Naive thymus-derived CD4-positive, alpha-beta T cell (primary cell): ENCODE measurements at regions not wholly inside any gene's neighbourhood (a gene's known extent, or its start where the extent isn't known, plus 50 kb on each side); places are given as distances from the start of the nearest gene placed in this dataset.
A peak's percentile ranks its signal among the peaks of the same experiment; 100 is the strongest.

Experiments
- ATAC-seq: fragments of 150-1000 bp; cut with Tn5 transposase; 2 replicates; pipeline ENCODE4 v1.10.0; 2021; ENCODE audit warnings: mild to moderate bottlenecking, moderate library complexity
- CTCF ChIA-PET: fragments of 350-600 bp; sonication (Branson Sonifier 250); formaldehyde crosslinking; loops from one replicate; lab custom pipeline; 2021; ENCODE audit warnings: antibody characterized with exemption; lab: Charles Lee
- POLR2A ChIA-PET: fragments of 350-600 bp; sonication (Branson Sonifier 250); formaldehyde crosslinking; loops from one replicate; lab custom pipeline; 2021; ENCODE audit warnings: antibody characterized with exemption, inconsistent platforms; lab: Charles Lee
- DNase-seq, 9 donors: peaks; one replicate each; pipeline versions ENCODE4 v3.0.0 to v3.0.0-alpha.2; 2020 to 2022; ENCODE audit warnings: mixed read lengths in 1 of 9
- H3K27ac ChIP-seq: one replicate; pipeline ENCODE4 v1.7.0; 2013; ENCODE audit warnings: mild to moderate bottlenecking, low read depth, low read length, moderate library complexity
- H3K27me3 ChIP-seq, 2 donors: one replicate each; pipeline ENCODE4 v1.7.0; 2013; ENCODE audit warnings: low read length in 2 of 2, mild to moderate bottlenecking in 2 of 2, moderate library complexity in 2 of 2; ENCODE audit not compliant: control insufficient read depth in 2 of 2, insufficient read depth in 2 of 2
- H3K36me3 ChIP-seq, 3 experiments: 1 replicate in 2 of 3; 2 replicates in 1 of 3; pipeline ENCODE4 v1.7.0; 2013; ENCODE audit warnings: low read length in 3 of 3, mild to moderate bottlenecking in 3 of 3, moderate library complexity in 1 of 3; ENCODE audit not compliant: insufficient read depth in 3 of 3, control insufficient read depth in 2 of 3
- H3K4me1 ChIP-seq, 2 donors: one replicate each; pipeline ENCODE4 v1.7.0; 2013; ENCODE audit warnings: low read length in 2 of 2, mild to moderate bottlenecking in 2 of 2, moderate library complexity in 1 of 2; ENCODE audit not compliant: control insufficient read depth in 2 of 2, insufficient read depth in 2 of 2
- H3K4me3 ChIP-seq: 2 replicates; pipeline ENCODE4 v1.7.0; 2013; ENCODE audit warnings: mild to moderate bottlenecking, low read length
- H3K9me3 ChIP-seq, 3 experiments: 1 replicate in 2 of 3; 2 replicates in 1 of 3; pipeline ENCODE4 v1.7.0; 2013; ENCODE audit warnings: low read length in 3 of 3; ENCODE audit not compliant: control insufficient read depth in 2 of 3
- H3K27ac Mint-ChIP-seq, 9 donors: one replicate each; pipeline ENCODE4 v1.8.0; 2020 to 2022; ENCODE audit warnings: mixed read lengths in 9 of 9, mild to moderate bottlenecking in 8 of 9, moderate library complexity in 5 of 9, inconsistent platforms in 2 of 9
- H3K27me3 Mint-ChIP-seq, 5 donors: one replicate each; pipeline ENCODE4 v1.8.0; 2021 to 2022; ENCODE audit warnings: mixed read lengths in 5 of 5, mild to moderate bottlenecking in 1 of 5
- H3K36me3 Mint-ChIP-seq, 5 donors: one replicate each; pipeline ENCODE4 v1.8.0; 2020 to 2022; ENCODE audit warnings: mixed read lengths in 5 of 5, mild to moderate bottlenecking in 3 of 5, inconsistent platforms in 1 of 5
- H3K4me1 Mint-ChIP-seq, 7 donors: one replicate each; pipeline ENCODE4 v1.8.0; 2020 to 2022; ENCODE audit warnings: mixed read lengths in 7 of 7, mild to moderate bottlenecking in 3 of 7, inconsistent platforms in 1 of 7
- H3K4me3 Mint-ChIP-seq, 10 donors: one replicate each; pipeline ENCODE4 v1.8.0; 2020 to 2022; ENCODE audit warnings: mild to moderate bottlenecking in 10 of 10, mixed read lengths in 10 of 10, moderate library complexity in 6 of 10, inconsistent platforms in 2 of 10
- H3K9me3 Mint-ChIP-seq, 11 donors: one replicate each; pipeline ENCODE4 v1.8.0; 2020 to 2022; ENCODE audit warnings: mixed read lengths in 11 of 11, mild to moderate bottlenecking in 4 of 11, inconsistent platforms in 1 of 11, moderate library complexity in 1 of 11
- intact Hi-C, 2 donors: fragments of 100-400 bp; cut with micrococcal nuclease; formaldehyde crosslinking; loops; one replicate each; pipeline ENCODE4 v1.15.1; 2023

DNA sequence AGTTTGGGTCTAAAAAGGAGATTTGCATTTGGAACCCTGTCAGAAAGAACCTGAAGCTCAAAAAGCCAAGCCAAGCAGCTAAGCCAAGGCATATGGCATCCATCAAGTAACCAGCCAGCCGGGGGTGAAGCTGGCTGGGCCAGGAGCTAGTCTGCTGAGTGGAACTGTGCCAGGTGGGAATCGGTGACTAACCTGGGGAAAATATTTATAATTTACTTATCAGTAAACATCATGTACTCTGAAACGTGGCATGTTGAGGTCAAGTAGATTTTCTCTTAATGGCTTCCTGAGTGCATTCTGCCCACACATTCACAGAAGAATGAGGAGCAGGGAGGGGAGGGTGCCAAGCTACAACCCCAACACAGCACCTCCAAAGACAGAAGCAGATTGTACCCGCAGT lies 70.5 kb upstream of the SESN3 start:
- Histone ChIP-seq H3K4me3 (no peak overlapping the region), H3K27ac (no peak overlapping the region), H3K9me3 (no peaks in the 10 kb centered on the region), H3K27me3 (no peaks in the 10 kb centered on the region), H3K4me1 (peaks cover 0 to 27% of the 10 kb centered on the region in 2 donors), H3K36me3 (no peaks in the 10 kb centered on the region)
- Mint-ChIP-seq H3K27ac (peak overlapping the region in 1 of 9 donors; percentile 60), H3K36me3 (peaks cover 0 to 2% (median 0%) of the 10 kb centered on the region in 5 donors), H3K27me3 (no peaks in the 10 kb centered on the region), H3K9me3 (no peaks in the 10 kb centered on the region), H3K4me1 (peaks cover 23 to 41% (median 31%) of the 10 kb centered on the region in 7 donors), H3K4me3 (no peak overlapping the region)
- DNase-seq (no peak), ATAC-seq (no peak)
- POLR2A ChIA-PET = interaction anchor here (1.9 kb wide), 1 partner anchor 72 kb away, joined by 4 read pairs; no protein-coding TSS in a partner anchor
- CTCF ChIA-PET = no interaction called here
- intact Hi-C loops = no loop called here

DNA sequence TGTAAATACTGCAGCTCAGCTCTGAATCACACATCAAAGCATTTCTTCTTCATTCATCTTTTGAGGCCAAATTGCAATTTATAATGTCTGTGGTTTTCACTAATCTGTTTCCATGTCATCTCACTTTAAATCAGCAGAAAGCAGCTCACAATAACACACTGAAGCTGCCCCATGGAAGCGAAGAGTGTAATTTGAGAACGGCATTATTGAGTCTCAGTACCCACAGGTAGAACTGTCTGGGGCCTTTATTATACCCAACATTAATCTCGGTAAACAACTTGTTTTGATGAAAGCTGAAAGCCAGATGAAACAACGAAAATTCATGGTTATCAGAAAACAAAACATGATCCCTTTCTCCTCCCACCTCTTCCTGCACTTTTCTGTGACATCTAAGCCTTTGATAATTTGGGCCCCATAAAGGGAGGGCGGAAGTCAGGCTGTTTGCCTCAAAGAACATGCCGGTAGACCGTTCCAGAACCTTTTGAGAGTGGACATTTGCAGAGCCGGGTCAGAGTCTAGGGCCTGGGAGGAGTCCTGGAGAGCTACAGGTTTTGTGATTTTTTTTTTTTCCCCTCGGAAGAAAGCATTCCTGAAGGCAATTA lies 68.2 kb upstream of the SESN3 start:
- intact Hi-C loops = loop anchor here (1.0 to 5.0 kb wide), 5 partner anchors 44 to 406 kb away; partner anchors contain the start of gene SESN3 (in 2 of the 2)
- Mint-ChIP-seq H3K36me3 (peaks cover 0 to 3% (median 0%) of the 10 kb centered on the region in 5 donors), H3K4me1 (peaks cover 24 to 47% (median 32%) of the 10 kb centered on the region in 7 donors), H3K27me3 (peaks cover 0 to 2% (median 0%) of the 10 kb centered on the region in 5 donors), H3K4me3 (peak overlapping the region in 9 of 10 donors; percentile 21 to 76 (median 62)), H3K9me3 (no peaks in the 10 kb centered on the region), H3K27ac (peak overlapping the region; percentile 1 to 75 (median 54))
- Histone ChIP-seq H3K9me3 (no peaks in the 10 kb centered on the region), H3K36me3 (no peaks in the 10 kb centered on the region), H3K4me3 (peak overlapping the region; percentile 19), H3K27me3 (no peaks in the 10 kb centered on the region), H3K4me1 (peaks cover 0 to 27% of the 10 kb centered on the region in 2 donors), H3K27ac (no peak overlapping the region)
- ChIA-PET POLR2A (interaction anchor here (1.0 to 2.7 kb wide), 5 partner anchors 19 to 76 kb away, joined by 3 to 17 read pairs (median 4); partner anchors contain the start of gene SESN3), CTCF (interaction anchor here (1.0 to 1.6 kb wide), 2 partner anchors 9 to 34 kb away, joined by 3 to 4 read pairs; no protein-coding TSS in a partner anchor)
- DNase-seq = peak in 7 of 9 donors; percentile 5 to 47 (median 21)
- peak; percentile 41 for ATAC-seq

DNA sequence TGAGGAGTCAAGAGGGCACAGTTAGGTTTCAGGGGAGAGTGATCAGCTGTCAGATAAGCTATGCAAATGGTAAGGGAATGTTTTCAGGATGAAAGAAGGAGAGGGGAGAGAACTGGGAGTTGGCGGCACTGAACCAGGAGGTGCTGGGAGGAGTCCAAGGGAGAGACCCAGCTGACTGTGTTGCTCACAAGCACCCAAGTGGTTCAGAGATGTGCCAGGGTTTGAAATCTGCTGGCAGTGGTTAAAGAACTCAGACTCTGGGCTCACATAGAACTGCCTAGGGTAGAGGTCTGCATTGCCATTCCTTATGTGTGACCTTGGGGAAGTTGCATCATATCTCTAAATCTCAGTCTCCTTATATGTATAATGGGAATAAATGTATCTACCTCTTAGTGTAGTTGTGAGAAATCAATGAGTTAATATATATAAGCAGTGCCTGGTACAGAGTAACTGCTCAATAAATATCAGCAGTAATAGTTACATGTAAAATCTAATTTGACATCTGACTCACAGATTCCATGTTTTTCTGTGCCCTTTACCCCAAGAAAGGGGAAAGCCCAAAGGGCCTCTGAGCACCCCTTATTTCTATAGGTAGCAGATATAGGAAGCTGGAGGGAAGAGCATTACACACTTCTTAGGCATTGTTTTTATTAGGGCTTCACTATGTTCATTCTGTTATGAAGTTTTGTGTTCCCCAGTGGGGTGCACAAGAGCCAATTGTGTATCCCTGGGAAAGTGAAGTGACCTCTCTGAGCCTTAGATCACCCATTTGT lies 66.9 kb upstream of the SESN3 start:
- H3K9me3 ChIP-seq = no peaks in the 10 kb centered on the region
- ATAC-seq (no peak), DNase-seq (no peak)
- no peaks in the 10 kb centered on the region for H3K27me3 ChIP-seq
- CTCF ChIA-PET = interaction anchor here (0.6 to 0.9 kb wide), 3 partner anchors 10 to 407 kb away, joined by 3 read pairs; no protein-coding TSS in a partner anchor
- H3K27ac ChIP-seq = no peak overlapping the region
- H3K4me1 ChIP-seq = peaks cover 0 to 27% of the 10 kb centered on the region in 2 donors
- no peak overlapping the region for H3K4me3 ChIP-seq
- Mint-ChIP-seq H3K9me3 (no peaks in the 10 kb centered on the region), H3K4me1 (peaks cover 24 to 47% (median 32%) of the 10 kb centered on the region in 7 donors), H3K27me3 (peaks cover 0 to 2% (median 0%) of the 10 kb centered on the region in 5 donors), H3K36me3 (peaks cover 0 to 3% (median 0%) of the 10 kb centered on the region in 5 donors), H3K27ac (peak overlapping the region in 4 of 9 donors; percentile 7 to 71 (median 22)), H3K4me3 (peak overlapping the region in 4 of 10 donors; percentile 12 to 72 (median 20))
- POLR2A ChIA-PET = interaction anchor here (0.8 to 2.7 kb wide), 2 partner anchors 44 to 66 kb away, joined by 3 to 17 read pairs; partner anchors contain the start of gene SESN3
- H3K36me3 ChIP-seq = no peaks in the 10 kb centered on the region
- intact Hi-C loops = loop anchor here (2.0 to 5.0 kb wide), 4 partner anchors 43 to 407 kb away; partner anchors contain the start of gene SESN3 (in 1 of the 2)

DNA sequence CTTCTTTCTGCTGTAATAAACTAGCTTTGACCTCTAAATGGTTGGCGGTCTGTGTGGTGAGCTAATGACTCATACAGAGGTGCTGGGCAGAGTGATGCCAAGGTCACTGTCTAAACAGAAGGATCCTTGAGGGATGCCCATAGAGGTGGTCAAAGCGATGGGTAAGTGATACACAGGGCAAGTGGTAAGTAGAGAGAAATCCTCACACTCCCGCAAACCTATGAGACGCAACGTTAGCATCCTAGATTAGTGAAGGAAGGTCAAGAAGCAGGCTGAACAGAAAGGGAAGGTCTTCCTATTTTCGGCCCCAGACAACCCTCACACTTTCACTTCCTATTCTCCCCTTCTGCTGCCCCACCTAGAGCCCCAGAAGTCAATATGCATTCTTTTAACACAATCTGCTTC lies 65.6 kb upstream of the SESN3 start:
- Mint-ChIP-seq H3K27ac (no peak overlapping the region), H3K4me3 (peak overlapping the region in 1 of 10 donors; percentile 5), H3K4me1 (peaks cover 26 to 47% (median 32%) of the 10 kb centered on the region in 7 donors), H3K27me3 (peaks cover 0 to 4% (median 0%) of the 10 kb centered on the region in 5 donors), H3K36me3 (peaks cover 0 to 3% (median 0%) of the 10 kb centered on the region in 5 donors), H3K9me3 (no peaks in the 10 kb centered on the region)
- no peaks in the 10 kb centered on the region for H3K27me3 ChIP-seq
- H3K9me3 ChIP-seq = no peaks in the 10 kb centered on the region
- DNase-seq (no peak), ATAC-seq (peak; percentile 78)
- CTCF ChIA-PET = interaction anchor here (0.5 to 0.7 kb wide), 3 partner anchors 10 to 1029 kb away, joined by 3 read pairs; no protein-coding TSS in a partner anchor
- POLR2A ChIA-PET = interaction anchor here (1.0 to 1.2 kb wide), 2 partner anchors 64 to 143 kb away, joined by 3 read pairs; no protein-coding TSS in a partner anchor
- intact Hi-C loops = loop anchor here (5.0 kb wide), 2 partner anchors 64 to 139 kb away; partner anchors contain the start of gene SESN3 (in 1 of the 2)
- H3K27ac ChIP-seq = no peak overlapping the region
- no peak overlapping the region for H3K4me3 ChIP-seq
- H3K4me1 ChIP-seq = peaks cover 0 to 27% of the 10 kb centered on the region in 2 donors
- H3K36me3 ChIP-seq = no peaks in the 10 kb centered on the region

DNA sequence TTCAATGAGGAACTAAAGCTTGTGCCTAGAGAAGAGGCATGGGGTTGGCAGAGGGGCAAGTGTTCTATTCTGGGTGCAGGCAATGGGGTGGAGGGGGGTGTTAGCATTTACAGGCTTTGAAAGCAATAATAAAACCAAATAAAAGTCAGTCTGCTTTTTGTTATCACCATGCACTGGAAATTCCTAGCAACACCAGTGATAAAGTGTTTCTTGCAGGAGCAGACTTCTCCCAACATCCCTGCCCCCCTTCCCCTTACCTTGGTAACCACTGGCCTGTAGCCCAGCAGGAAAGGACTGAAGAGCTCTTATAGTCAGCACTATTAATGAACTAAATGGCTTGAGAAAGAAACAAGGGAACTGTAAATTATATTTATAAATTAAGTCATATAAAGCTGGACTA lies 65.2 kb upstream of the SESN3 start:
- peaks cover 0 to 27% of the 10 kb centered on the region in 2 donors for H3K4me1 ChIP-seq
- H3K36me3 ChIP-seq = no peaks in the 10 kb centered on the region
- Mint-ChIP-seq H3K9me3 (no peaks in the 10 kb centered on the region), H3K4me1 (peaks cover 26 to 44% (median 32%) of the 10 kb centered on the region in 7 donors), H3K4me3 (no peak overlapping the region), H3K36me3 (peaks cover 0 to 3% (median 0%) of the 10 kb centered on the region in 5 donors), H3K27ac (peak overlapping the region in 1 of 9 donors; percentile 32), H3K27me3 (peaks cover 0 to 7% (median 0%) of the 10 kb centered on the region in 5 donors)
- no peaks in the 10 kb centered on the region for H3K27me3 ChIP-seq
- ChIA-PET POLR2A (interaction anchor here (0.7 to 1.2 kb wide), 2 partner anchors 64 to 408 kb away, joined by 3 read pairs; no protein-coding TSS in a partner anchor), CTCF (interaction anchor here (0.6 to 0.7 kb wide), 2 partner anchors 11 to 947 kb away, joined by 3 read pairs; no protein-coding TSS in a partner anchor)
- no peak overlapping the region for H3K27ac ChIP-seq
- H3K4me3 ChIP-seq = no peak overlapping the region
- H3K9me3 ChIP-seq = no peaks in the 10 kb centered on the region
- no peak for ATAC-seq
- intact Hi-C loops = loop anchor here (5.0 kb wide), 2 partner anchors 64 to 139 kb away; partner anchors contain the start of gene SESN3 (in 1 of the 2)
- DNase-seq = no peak
